ENCODE measurements at regions not wholly inside any gene's neighbourhood (a gene's known extent, or its start where the extent isn't known, plus 50 kb on each side); places are given as distances from the start of the nearest gene placed in this dataset.

GRCh38 chr5:142397178-142397577 is 72.4 kb upstream of the SPRY4 start:
- Mint-ChIP-seq H3K27me3 (ENCODE audit: unreplicated experiment) (peaks cover 2% of the 10 kb centered on the region), H3K4me3 (ENCODE audit: unreplicated experiment) (no peak overlapping the region), H3K4me1 (ENCODE audit: unreplicated experiment) (peaks cover 7% of the 10 kb centered on the region), H3K36me3 (ENCODE audit: low read depth, unreplicated experiment) (peaks cover 29% of the 10 kb centered on the region), H3K27ac (ENCODE audit: unreplicated experiment) (peak overlapping the region; percentile 3), H3K9me3 (ENCODE audit: unreplicated experiment) (peaks cover 11% of the 10 kb centered on the region)
- TF ChIP-seq CTCF (IDR thresholded peaks at IDR 0.05; ENCODE audit: unreplicated experiment) = no peak
- DNase-seq (ENCODE audit: low spot score) = no peak

- Mint-ChIP-seq H3K36me3 (ENCODE audit: low read depth, unreplicated experiment) (peaks cover 29% of the 10 kb centered on the region), H3K4me1 (ENCODE audit: unreplicated experiment) (peaks cover 8% of the 10 kb centered on the region), H3K27ac (ENCODE audit: unreplicated experiment) (no peak overlapping the region), H3K27me3 (ENCODE audit: unreplicated experiment) (peaks cover 2% of the 10 kb centered on the region), H3K9me3 (ENCODE audit: unreplicated experiment) (peaks cover 11% of the 10 kb centered on the region), H3K4me3 (ENCODE audit: unreplicated experiment) (peak overlapping the region; percentile 10)
- TF ChIP-seq CTCF (IDR thresholded peaks at IDR 0.05; ENCODE audit: unreplicated experiment) = no peak
- DNase-seq (ENCODE audit: low spot score) = no peak
These were observed 71.7 kb upstream of the SPRY4 start for GRCh38 chr5:142396436-142397038.

- Mint-ChIP-seq H3K36me3 (ENCODE audit: low read depth, unreplicated experiment) (peaks cover 29% of the 10 kb centered on the region), H3K4me3 (ENCODE audit: unreplicated experiment) (no peak overlapping the region), H3K9me3 (ENCODE audit: unreplicated experiment) (peaks cover 11% of the 10 kb centered on the region), H3K27me3 (ENCODE audit: unreplicated experiment) (no peaks in the 10 kb centered on the region), H3K4me1 (ENCODE audit: unreplicated experiment) (peaks cover 19% of the 10 kb centered on the region), H3K27ac (ENCODE audit: unreplicated experiment) (no peak overlapping the region)
- TF ChIP-seq CTCF (IDR thresholded peaks at IDR 0.05; ENCODE audit: unreplicated experiment) = no peak
- DNase-seq (ENCODE audit: low spot score) = no peak
These were observed 70.5 kb upstream of the SPRY4 start for GRCh38 chr5:142395334-142395733.

GRCh38 chr5:142391058-142391845 is 66.4 kb upstream of the SPRY4 start:
- no peak for DNase-seq (ENCODE audit: low spot score)

More at GRCh38 chr5:142391058-142391845, 66.4 kb upstream of the SPRY4 start:
- H3K27me3 Mint-ChIP-seq (ENCODE audit: unreplicated experiment) = no peaks in the 10 kb centered on the region
- H3K4me3 Mint-ChIP-seq (ENCODE audit: unreplicated experiment) = peak overlapping the region; percentile 47
- H3K9me3 Mint-ChIP-seq (ENCODE audit: unreplicated experiment) = peaks cover 10% of the 10 kb centered on the region
- peaks cover 15% of the 10 kb centered on the region for H3K36me3 Mint-ChIP-seq (ENCODE audit: low read depth, unreplicated experiment)
- peak overlapping the region; percentile 75 for H3K27ac Mint-ChIP-seq (ENCODE audit: unreplicated experiment)
- no peak for TF ChIP-seq CTCF (IDR thresholded peaks at IDR 0.05; ENCODE audit: unreplicated experiment)
- peaks cover 31% of the 10 kb centered on the region for H3K4me1 Mint-ChIP-seq (ENCODE audit: unreplicated experiment)

Data from endothelial cell (in vitro differentiated cells).